BE2C (cell line): ENCODE measurements at regions not wholly inside any gene's neighbourhood (a gene's known extent, or its start where the extent isn't known, plus 50 kb on each side); places are given as distances from the start of the nearest gene placed in this dataset.
"Not testable (repeated sequence)": the region's sequence is repeated elsewhere in the genome, so short reads cannot be mapped to it uniquely, and the experiment has no call there.

Source experiments
- DNase-seq: peaks from one replicate; pipeline ENCODE4 v3.0.0-alpha.2; 2020
- H3K27me3 ChIP-seq: fragments of 250-450 bp; sonication (Bioruptor Pico); 2 replicates; pipeline ENCODE4 v1.5.1; 2020; ENCODE audit warnings: mild to moderate bottlenecking
- H3K36me3 ChIP-seq: fragments of 250-450 bp; sonication (Bioruptor Pico); 2 replicates; pipeline ENCODE4 v1.5.1; 2020; ENCODE audit warnings: mild to moderate bottlenecking
- H3K4me1 ChIP-seq: fragments of 250-450 bp; sonication (Bioruptor Pico); 2 replicates; pipeline ENCODE4 v1.5.1; 2020
- H3K4me3 ChIP-seq: 2 replicates; pipeline ENCODE4 v1.5.1; 2011; ENCODE audit warnings: low read depth, low read length
- H3K9me3 ChIP-seq: fragments of 250-450 bp; sonication (Bioruptor Pico); 2 replicates; pipeline ENCODE4 v1.5.1; 2020
- TF ChIP-seq, protein P1 (sequence below): IDR thresholded peaks from 2 replicates; pipeline ENCODE4 v1.5.1; 2012; ENCODE audit warnings: mild to moderate bottlenecking, low read depth, low read length

DNA sequence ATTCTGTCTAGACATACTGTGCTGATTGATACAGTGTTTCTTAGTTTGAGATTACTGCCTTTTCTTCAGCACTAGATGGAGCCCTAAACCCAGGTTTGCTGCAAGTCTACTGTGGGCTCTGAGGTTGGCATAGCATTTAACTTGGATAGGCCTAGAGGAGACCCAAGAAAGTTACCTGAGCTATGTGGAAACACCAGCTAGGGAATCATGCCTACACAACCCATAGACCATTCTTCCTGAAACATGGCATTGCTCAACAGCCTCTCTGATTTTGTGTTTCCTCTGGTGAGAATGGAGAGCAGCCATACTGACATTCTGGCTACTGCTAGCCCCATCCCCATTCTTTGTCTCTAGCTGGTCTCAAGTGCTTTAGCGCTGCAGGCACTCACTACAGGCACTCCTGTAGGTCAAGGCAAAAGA, 287.7 kb upstream of the PCDH18 start:
- TF ChIP-seq, protein P1, sequence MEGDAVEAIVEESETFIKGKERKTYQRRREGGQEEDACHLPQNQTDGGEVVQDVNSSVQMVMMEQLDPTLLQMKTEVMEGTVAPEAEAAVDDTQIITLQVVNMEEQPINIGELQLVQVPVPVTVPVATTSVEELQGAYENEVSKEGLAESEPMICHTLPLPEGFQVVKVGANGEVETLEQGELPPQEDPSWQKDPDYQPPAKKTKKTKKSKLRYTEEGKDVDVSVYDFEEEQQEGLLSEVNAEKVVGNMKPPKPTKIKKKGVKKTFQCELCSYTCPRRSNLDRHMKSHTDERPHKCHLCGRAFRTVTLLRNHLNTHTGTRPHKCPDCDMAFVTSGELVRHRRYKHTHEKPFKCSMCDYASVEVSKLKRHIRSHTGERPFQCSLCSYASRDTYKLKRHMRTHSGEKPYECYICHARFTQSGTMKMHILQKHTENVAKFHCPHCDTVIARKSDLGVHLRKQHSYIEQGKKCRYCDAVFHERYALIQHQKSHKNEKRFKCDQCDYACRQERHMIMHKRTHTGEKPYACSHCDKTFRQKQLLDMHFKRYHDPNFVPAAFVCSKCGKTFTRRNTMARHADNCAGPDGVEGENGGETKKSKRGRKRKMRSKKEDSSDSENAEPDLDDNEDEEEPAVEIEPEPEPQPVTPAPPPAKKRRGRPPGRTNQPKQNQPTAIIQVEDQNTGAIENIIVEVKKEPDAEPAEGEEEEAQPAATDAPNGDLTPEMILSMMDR, result peak; percentile 86
- no peaks in the 10 kb centered on the region for H3K36me3 ChIP-seq
- H3K27me3 ChIP-seq, result no peaks in the 10 kb centered on the region
- peak; percentile 49 for DNase-seq
- H3K4me1 ChIP-seq, result no peaks in the 10 kb centered on the region
- no peak overlapping the region for H3K4me3 ChIP-seq
- no peaks in the 10 kb centered on the region for H3K9me3 ChIP-seq

DNA sequence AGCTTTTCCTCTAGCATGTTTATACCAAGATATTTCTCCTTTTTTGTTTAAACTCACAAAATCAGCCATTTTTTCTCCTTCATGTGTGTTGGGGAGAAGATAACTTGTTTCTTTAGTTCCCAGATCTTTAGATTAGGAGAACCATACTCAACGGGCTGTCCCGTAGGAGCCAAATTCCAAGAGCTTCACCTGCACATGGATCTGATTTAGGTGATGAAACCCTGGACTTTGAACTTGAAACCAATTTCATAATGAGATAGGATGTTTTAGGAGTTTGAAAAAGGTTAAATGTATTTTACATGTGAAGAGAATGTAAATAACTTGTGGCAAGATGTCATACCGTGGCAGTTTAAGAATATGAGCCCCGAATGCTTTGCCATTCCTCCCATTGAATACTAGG, 280.0 kb upstream of the PCDH18 start:
- Histone ChIP-seq H3K4me3 (no peak overlapping the region), H3K27me3 (no peaks in the 10 kb centered on the region), H3K9me3 (no peaks in the 10 kb centered on the region), H3K4me1 (no peaks in the 10 kb centered on the region), H3K36me3 (no peaks in the 10 kb centered on the region)
- TF ChIP-seq, protein P1, result no peak
- no peak for DNase-seq

DNA sequence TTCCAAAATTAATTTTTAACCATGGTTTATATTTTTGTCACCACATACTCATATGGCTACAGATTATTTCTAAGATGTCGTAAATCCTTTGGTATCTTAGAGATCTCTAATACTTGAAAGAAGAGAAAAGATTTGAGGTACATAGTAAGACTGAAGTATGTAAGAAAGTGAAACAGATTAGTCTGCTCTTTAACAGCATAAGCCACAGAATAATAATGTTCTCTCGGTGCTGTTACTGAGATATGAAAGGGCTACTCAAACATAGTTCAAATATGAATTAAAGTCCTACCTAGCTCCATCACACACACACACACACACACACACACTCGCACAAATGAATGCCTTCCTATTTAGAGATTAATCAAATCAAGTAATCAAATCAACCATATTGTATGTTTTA, 274.1 kb upstream of the PCDH18 start:
- no peak for DNase-seq
- no peaks in the 10 kb centered on the region for H3K36me3 ChIP-seq
- no peaks in the 10 kb centered on the region for H3K4me1 ChIP-seq
- H3K27me3 ChIP-seq, result no peaks in the 10 kb centered on the region
- TF ChIP-seq, protein P1, result no peak
- no peaks in the 10 kb centered on the region for H3K9me3 ChIP-seq
- no peak overlapping the region for H3K4me3 ChIP-seq

DNA sequence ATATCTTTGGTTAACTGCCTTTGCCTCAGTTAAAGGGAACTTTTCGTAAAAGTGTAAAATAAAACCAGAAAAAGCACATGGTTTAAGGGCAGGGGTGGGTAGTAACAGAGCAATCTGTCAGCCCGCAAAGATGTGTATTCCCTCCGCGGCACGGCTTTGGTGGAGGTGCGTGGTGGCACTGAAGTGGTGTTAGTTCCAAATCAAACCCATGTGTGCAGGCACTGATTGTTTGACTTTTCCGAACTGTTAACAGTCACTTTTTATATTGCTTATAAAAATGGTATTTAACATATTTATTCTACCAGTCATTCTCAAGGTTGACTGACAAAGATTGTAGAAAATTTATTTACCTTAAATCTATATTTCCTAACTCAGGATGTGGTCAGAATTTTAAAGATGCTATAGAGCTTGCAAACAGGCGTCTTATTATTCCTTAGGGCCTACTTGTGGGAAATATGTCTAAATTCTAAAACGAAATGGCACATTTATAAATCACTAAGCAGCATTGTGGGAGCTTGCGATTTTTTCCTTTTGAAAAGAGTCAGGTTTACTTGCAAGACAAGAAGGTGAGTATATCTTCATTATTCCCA, 272.7 kb upstream of the PCDH18 start:
- H3K27me3 ChIP-seq, result no peaks in the 10 kb centered on the region
- no peaks in the 10 kb centered on the region for H3K4me1 ChIP-seq
- no peaks in the 10 kb centered on the region for H3K9me3 ChIP-seq
- no peak overlapping the region for H3K4me3 ChIP-seq
- TF ChIP-seq, protein P1, result no peak
- H3K36me3 ChIP-seq, result no peaks in the 10 kb centered on the region
- no peak for DNase-seq

DNA sequence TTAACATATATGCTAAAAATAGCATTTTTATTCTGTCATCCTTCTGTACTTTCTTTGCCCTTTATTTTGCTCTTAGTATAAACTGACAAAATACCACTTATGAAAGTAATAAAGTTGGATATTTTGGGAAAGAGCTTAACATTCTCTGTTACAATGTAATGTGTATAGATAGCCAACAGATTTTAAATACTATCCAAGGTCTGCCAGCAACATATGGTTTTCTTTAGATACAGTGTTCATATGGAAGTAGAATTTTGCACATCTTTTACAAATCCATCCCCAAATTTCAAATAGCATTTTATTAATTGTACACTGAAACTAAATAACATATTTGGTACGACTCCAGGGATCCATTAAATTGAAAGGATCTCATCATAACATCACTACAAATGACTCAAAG, 268.6 kb upstream of the PCDH18 start:
- no peak for DNase-seq
- H3K36me3 ChIP-seq, result no peaks in the 10 kb centered on the region
- H3K4me3 ChIP-seq, result no peak overlapping the region
- H3K9me3 ChIP-seq, result no peaks in the 10 kb centered on the region
- no peaks in the 10 kb centered on the region for H3K27me3 ChIP-seq
- no peaks in the 10 kb centered on the region for H3K4me1 ChIP-seq
- TF ChIP-seq, protein P1, result no peak

DNA sequence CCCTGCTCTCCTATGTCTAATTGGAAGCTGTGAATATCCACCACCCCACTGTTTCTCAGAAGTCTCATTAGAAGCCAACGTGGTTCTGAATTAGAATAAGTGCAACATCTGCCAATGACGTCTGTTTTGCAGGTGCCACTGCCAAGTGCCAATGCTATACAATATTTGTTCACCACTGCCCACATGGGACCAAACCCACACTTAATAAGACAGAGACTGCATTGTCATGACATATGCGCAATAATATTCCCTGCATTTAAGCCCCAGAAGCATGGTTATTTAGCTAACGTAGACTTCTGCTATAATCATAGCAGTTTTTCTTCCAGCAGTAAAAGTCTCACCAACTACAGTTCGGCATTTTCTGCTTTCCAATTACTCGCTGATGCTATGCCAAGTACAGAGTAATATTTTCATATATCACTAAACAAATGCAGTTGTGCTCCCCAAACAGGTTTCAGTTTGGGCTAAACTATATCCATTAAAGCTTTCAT, 262.5 kb upstream of the PCDH18 start:
- TF ChIP-seq, protein P1, result no peak

DNA sequence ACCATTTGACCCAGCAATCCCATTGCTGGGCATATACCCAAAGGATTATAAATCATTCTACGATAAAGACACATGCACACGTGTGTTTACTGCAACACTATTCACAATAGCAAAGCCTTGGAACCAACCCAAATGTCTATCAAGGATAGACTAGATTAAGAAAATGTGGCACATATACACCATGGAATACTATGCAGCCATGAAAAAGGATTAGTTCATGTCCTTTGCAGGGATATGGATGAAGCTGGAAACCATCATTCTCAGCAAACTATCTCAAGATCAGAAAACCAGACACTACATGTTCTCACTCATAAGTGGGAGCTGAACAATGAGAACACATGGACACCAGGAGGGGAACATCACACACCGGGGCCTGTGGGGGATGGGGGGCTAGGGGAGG, 257.0 kb upstream of the PCDH18 start:
- H3K27me3 ChIP-seq, H3K9me3 ChIP-seq, H3K36me3 ChIP-seq, DNase-seq, H3K4me3 ChIP-seq, H3K4me1 ChIP-seq: not testable (repeated sequence)

More for the DNA sequence above, 262.5 kb upstream of the PCDH18 start:
- H3K4me3 ChIP-seq, result no peak overlapping the region
- no peaks in the 10 kb centered on the region for H3K27me3 ChIP-seq
- DNase-seq, result no peak
- H3K9me3 ChIP-seq, result no peaks in the 10 kb centered on the region
- H3K36me3 ChIP-seq, result no peaks in the 10 kb centered on the region
- H3K4me1 ChIP-seq, result no peaks in the 10 kb centered on the region

DNA sequence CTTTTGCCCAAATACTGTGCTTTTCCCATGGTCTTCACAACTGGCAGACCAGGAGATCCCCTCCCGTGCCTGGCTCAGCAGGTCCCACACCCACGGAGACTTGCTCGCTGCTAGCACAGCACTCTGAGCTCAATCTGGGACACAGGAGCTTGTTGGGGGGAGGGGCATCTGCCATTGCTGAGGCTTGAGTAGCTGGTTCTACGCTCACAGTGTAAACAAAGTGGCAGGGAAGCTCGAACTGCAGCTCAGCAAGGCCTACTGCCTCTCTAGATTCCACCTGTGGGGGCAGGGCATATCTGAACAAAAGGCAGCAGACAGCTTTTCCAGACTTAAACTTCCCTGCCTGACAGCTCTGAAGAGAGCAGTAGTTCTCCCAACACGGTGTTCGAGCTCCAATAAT, 251.6 kb upstream of the PCDH18 start:
- H3K9me3 ChIP-seq, H3K4me1 ChIP-seq, DNase-seq, H3K27me3 ChIP-seq, H3K4me3 ChIP-seq, H3K36me3 ChIP-seq: not testable (repeated sequence)
